HG03520 (cell line): ENCODE measurements at regions not wholly inside any gene's neighbourhood (a gene's known extent, or its start where the extent isn't known, plus 50 kb on each side); places are given as distances from the start of the nearest gene placed in this dataset.

Source experiments
- ATAC-seq: cut with Tn5 transposase; IDR thresholded peaks from one replicate; pipeline ENCODE4 v1.9.1; 2021; ENCODE audit warnings: mild to moderate bottlenecking, moderate library complexity; ENCODE audit not compliant: unreplicated experiment

GRCh38 chr4:186927624-186928023, 204.0 kb upstream of the FAT1 start:
- ATAC-seq = no peak

GRCh38 chr4:186930024-186930423, 206.4 kb upstream of the FAT1 start:
- no peak for ATAC-seq

GRCh38 chr4:186931519-186931918, 207.9 kb upstream of the FAT1 start:
- ATAC-seq = no peak

GRCh38 chr4:186932196-186932595, 208.5 kb upstream of the FAT1 start:
- no peak for ATAC-seq

- ATAC-seq = no peak
Measured at GRCh38 chr4:186932631-186933187, 209.1 kb upstream of the FAT1 start.

- no peak for ATAC-seq
Measured at GRCh38 chr4:186934244-186934643, 210.6 kb upstream of the FAT1 start.

- ATAC-seq = no peak
Measured at GRCh38 chr4:186934841-186935443, 211.3 kb upstream of the FAT1 start.

- ATAC-seq = no peak
Measured at GRCh38 chr4:186935901-186936300, 212.2 kb upstream of the FAT1 start.

GRCh38 chr4:186936496-186937375, 213.1 kb upstream of the FAT1 start:
- no peak for ATAC-seq

GRCh38 chr4:186939226-186939625, 215.6 kb upstream of the FAT1 start:
- no peak for ATAC-seq

GRCh38 chr4:186939766-186940165, 216.1 kb upstream of the FAT1 start:
- ATAC-seq = no peak

GRCh38 chr4:186940476-186940875, 216.8 kb upstream of the FAT1 start:
- ATAC-seq = no peak

- no peak for ATAC-seq
Measured at GRCh38 chr4:186942758-186943377, 219.2 kb upstream of the FAT1 start.

- no peak for ATAC-seq
Measured at GRCh38 chr4:186943411-186943810, 219.8 kb upstream of the FAT1 start.

GRCh38 chr4:186946136-186946535, 222.5 kb upstream of the FAT1 start:
- ATAC-seq = no peak

- no peak for ATAC-seq
Measured at GRCh38 chr4:186946682-186947294, 223.1 kb upstream of the FAT1 start.

- no peak for ATAC-seq
Measured at GRCh38 chr4:186948361-186949242, 224.9 kb upstream of the FAT1 start.

GRCh38 chr4:186949847-186950246, 226.2 kb upstream of the FAT1 start:
- no peak for ATAC-seq

- no peak for ATAC-seq
Measured at GRCh38 chr4:186952709-186953108, 229.1 kb upstream of the FAT1 start.

- ATAC-seq = no peak
Measured at GRCh38 chr4:186953599-186954260, 230.1 kb upstream of the FAT1 start.
